Stimulated activated CD8-positive, alpha-beta memory T cell treated with anti-CD3 and anti-CD28 coated beads, Interleukin-15, amount 100 ng/mL, for 48 hours (primary cell): ENCODE measurements at regions not wholly inside any gene's neighbourhood (a gene's known extent, or its start where the extent isn't known, plus 50 kb on each side); places are given as distances from the start of the nearest gene placed in this dataset.
"Not testable (repeated sequence)": the region's sequence is repeated elsewhere in the genome, so short reads cannot be mapped to it uniquely, and the experiment has no call there.

Experiments used
- DNase-seq, 2 donors: peaks; one replicate each; pipeline ENCODE4 v3.0.0-alpha.2; 2020; ENCODE audit warnings: low read depth in 2 of 2

GRCh38 chr14:87432698-87433097 is 560.3 kb downstream of the GALC start:
- DNase-seq, result no peak

- no peak for DNase-seq
Observed at GRCh38 chr14:87430810-87431209, 562.2 kb downstream of the GALC start.

- DNase-seq, result no peak
Observed at GRCh38 chr14:87430214-87430613, 562.8 kb downstream of the GALC start.

- no peak for DNase-seq
Observed at GRCh38 chr14:87419925-87420324, 573.1 kb downstream of the GALC start.

GRCh38 chr14:87411370-87411769 is 581.6 kb downstream of the GALC start:
- no peak for DNase-seq

- no peak for DNase-seq
Observed at GRCh38 chr14:87409393-87409792, 583.6 kb downstream of the GALC start.

- DNase-seq, result no peak
Observed at GRCh38 chr14:87407344-87407743, 585.6 kb downstream of the GALC start.

GRCh38 chr14:87405563-87405962 is 587.4 kb downstream of the GALC start:
- DNase-seq, result no peak

- DNase-seq, result no peak
Observed at GRCh38 chr14:87397499-87397898, 595.5 kb downstream of the GALC start.

- DNase-seq, result no peak
Observed at GRCh38 chr14:87391066-87391465, 601.9 kb downstream of the GALC start.

- no peak for DNase-seq
Observed at GRCh38 chr14:87388946-87389345, 604.0 kb downstream of the GALC start.

- no peak for DNase-seq
Observed at GRCh38 chr14:87387806-87388205, 605.2 kb downstream of the GALC start.

- DNase-seq, result no peak
Observed at GRCh38 chr14:87386524-87386923, 606.5 kb downstream of the GALC start.

GRCh38 chr14:87380054-87380453 is 612.9 kb downstream of the GALC start:
- DNase-seq, result no peak

- no peak for DNase-seq
Observed at GRCh38 chr14:87368751-87369150, 624.2 kb downstream of the GALC start.

GRCh38 chr14:87360246-87360645 is 632.7 kb downstream of the GALC start:
- not testable (repeated sequence) for DNase-seq

- DNase-seq, result no peak
Observed at GRCh38 chr14:87351007-87351406, 642.0 kb downstream of the GALC start.

- no peak for DNase-seq
Observed at GRCh38 chr14:87349921-87350320, 643.1 kb downstream of the GALC start.

- no peak for DNase-seq
Observed at GRCh38 chr14:87343652-87344051, 649.3 kb downstream of the GALC start.

GRCh38 chr14:87334997-87335685 is 657.8 kb downstream of the GALC start:
- DNase-seq, result no peak

GRCh38 chr14:87331991-87332390 is 661.0 kb downstream of the GALC start:
- DNase-seq, result no peak

- DNase-seq, result no peak
Observed at GRCh38 chr14:87325741-87326140, 667.2 kb downstream of the GALC start.

GRCh38 chr14:87323191-87323590 is 669.8 kb downstream of the GALC start:
- DNase-seq, result no peak

GRCh38 chr14:87321548-87321947 is 671.4 kb downstream of the GALC start:
- DNase-seq, result no peak
